IgD-negative memory B cell (primary cell): ENCODE measurements at regions not wholly inside any gene's neighbourhood (a gene's known extent, or its start where the extent isn't known, plus 50 kb on each side); places are given as distances from the start of the nearest gene placed in this dataset.

Experiments
- H3K27ac Mint-ChIP-seq, 3 donors: one replicate each; pipeline ENCODE4 v1.8.0; 2020 to 2022; ENCODE audit warnings: mild to moderate bottlenecking in 3 of 3, mixed read lengths in 3 of 3, moderate library complexity in 1 of 3
- H3K27me3 Mint-ChIP-seq: one replicate; pipeline ENCODE4 v1.8.0; 2021; ENCODE audit warnings: mixed read lengths
- H3K36me3 Mint-ChIP-seq: one replicate; pipeline ENCODE4 v1.8.0; 2020; ENCODE audit warnings: mild to moderate bottlenecking, mixed read lengths
- H3K4me1 Mint-ChIP-seq, 3 donors: one replicate each; pipeline ENCODE4 v1.8.0; 2020 to 2022; ENCODE audit warnings: mixed read lengths in 3 of 3, mild to moderate bottlenecking in 1 of 3
- H3K4me3 Mint-ChIP-seq, 4 donors: one replicate each; pipeline ENCODE4 v1.8.0; 2020 to 2022; ENCODE audit warnings: mild to moderate bottlenecking in 4 of 4, mixed read lengths in 4 of 4, moderate library complexity in 3 of 4
- H3K9me3 Mint-ChIP-seq, 3 donors: one replicate each; pipeline ENCODE4 v1.8.0; 2020 to 2021; ENCODE audit warnings: mixed read lengths in 3 of 3, mild to moderate bottlenecking in 1 of 3

DNA sequence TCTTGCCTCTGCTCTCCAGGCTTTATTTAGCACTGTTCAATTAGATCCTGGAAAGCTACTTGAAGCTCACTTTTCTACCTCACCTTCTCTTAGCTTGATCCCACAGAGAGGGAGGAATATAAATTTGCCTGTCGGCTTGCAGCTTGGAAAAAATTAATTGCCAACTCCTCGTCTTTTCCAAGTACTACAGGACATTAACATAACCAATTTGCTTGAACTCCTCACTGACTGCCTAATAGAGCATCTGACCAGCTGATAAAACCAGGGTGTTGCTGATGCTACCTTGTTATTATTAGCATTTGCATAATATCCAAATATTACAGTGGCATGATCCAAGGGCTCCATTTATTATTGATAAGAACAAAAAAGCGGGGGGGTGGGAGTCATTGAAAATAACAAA is 561.8 kb downstream of the MCTP2 start:
- no peaks in the 10 kb centered on the region for H3K27me3 Mint-ChIP-seq
- no peak overlapping the region for H3K4me3 Mint-ChIP-seq
- H3K4me1 Mint-ChIP-seq: no peaks in the 10 kb centered on the region
- peaks cover 2 to 13% (median 2%) of the 10 kb centered on the region in 3 donors for H3K9me3 Mint-ChIP-seq
- H3K27ac Mint-ChIP-seq: no peak overlapping the region
- no peaks in the 10 kb centered on the region for H3K36me3 Mint-ChIP-seq

DNA sequence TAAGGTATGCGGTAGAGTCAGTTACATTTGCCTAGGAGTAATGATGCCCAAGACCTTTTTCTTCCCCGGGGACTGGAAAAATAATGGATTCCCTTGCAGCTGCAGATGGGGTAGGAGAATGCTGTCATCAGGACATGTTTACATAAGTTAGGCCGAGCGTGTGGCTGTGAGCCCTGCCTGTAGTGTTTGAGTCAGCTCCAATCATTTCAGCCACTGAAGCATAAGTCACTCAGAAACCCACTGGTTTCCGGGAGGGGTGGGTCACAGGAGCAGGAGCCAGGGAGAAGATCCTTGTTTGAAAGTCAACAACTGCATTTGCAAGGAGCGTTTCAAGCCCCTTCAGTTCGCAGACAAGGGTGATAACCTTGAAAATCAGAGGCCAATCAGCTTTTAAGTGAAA is 562.3 kb downstream of the MCTP2 start:
- Mint-ChIP-seq H3K4me3 (no peak overlapping the region), H3K36me3 (no peaks in the 10 kb centered on the region), H3K27ac (no peak overlapping the region), H3K4me1 (no peaks in the 10 kb centered on the region), H3K27me3 (no peaks in the 10 kb centered on the region), H3K9me3 (peaks cover 2 to 9% (median 2%) of the 10 kb centered on the region in 3 donors)

DNA sequence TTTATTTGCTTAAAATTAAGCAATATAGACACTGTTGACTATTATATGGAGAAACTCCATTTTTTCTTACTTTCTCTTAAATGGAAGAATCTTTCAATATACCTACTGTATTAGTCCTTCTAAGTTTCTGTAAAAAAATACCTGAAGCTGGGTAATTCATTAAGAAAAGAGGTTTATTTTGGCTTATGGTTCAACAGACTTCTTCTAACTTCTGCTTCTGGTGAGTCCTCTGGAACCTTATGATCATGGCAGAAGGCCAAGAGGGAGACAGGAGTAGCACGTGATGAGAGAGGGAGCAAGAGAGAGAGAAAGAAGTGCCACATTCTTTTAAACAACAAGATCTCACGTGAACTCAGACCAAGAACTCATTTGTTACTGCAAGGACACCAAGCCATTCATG is 573.3 kb downstream of the MCTP2 start:
- Mint-ChIP-seq H3K4me1 (no peaks in the 10 kb centered on the region), H3K4me3 (no peak overlapping the region), H3K27ac (no peak overlapping the region), H3K9me3 (peaks cover 4 to 11% (median 5%) of the 10 kb centered on the region in 3 donors), H3K36me3 (no peaks in the 10 kb centered on the region), H3K27me3 (no peaks in the 10 kb centered on the region)

DNA sequence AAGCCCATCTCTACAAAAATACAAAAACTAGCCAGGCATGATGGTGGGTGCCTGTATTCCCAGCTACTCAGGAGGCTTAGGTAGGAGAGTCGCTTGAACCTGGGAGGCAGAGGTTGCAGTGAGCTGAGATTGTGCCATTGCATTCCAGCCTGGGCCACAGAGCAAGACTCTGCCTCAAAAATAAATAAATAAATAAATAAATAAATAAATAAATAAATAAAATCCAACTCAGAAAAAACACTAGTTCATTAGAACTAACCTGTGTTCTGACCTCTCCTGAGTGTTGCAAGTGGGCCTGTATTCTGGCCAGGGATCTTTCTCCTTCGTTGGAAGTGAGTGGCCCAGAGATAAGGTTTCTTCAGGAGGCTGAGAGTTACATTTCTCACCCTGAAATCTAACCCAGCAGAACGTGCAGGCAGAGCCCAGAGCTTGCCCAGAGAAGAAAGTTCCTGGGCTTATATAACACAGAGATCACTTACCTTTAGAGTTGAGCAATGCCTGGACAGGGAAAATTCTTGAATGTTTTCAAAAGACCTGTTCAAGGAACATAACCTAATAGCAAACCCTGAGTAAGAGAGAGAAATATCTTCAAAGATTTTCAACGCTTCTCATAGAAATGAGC is 583.9 kb downstream of the MCTP2 start:
- H3K27ac Mint-ChIP-seq: no peak overlapping the region
- no peaks in the 10 kb centered on the region for H3K36me3 Mint-ChIP-seq
- H3K9me3 Mint-ChIP-seq: peaks cover 0 to 5% (median 3%) of the 10 kb centered on the region in 3 donors
- H3K4me1 Mint-ChIP-seq: peaks cover 0 to 2% (median 0%) of the 10 kb centered on the region in 3 donors
- no peaks in the 10 kb centered on the region for H3K27me3 Mint-ChIP-seq
- H3K4me3 Mint-ChIP-seq: no peak overlapping the region

DNA sequence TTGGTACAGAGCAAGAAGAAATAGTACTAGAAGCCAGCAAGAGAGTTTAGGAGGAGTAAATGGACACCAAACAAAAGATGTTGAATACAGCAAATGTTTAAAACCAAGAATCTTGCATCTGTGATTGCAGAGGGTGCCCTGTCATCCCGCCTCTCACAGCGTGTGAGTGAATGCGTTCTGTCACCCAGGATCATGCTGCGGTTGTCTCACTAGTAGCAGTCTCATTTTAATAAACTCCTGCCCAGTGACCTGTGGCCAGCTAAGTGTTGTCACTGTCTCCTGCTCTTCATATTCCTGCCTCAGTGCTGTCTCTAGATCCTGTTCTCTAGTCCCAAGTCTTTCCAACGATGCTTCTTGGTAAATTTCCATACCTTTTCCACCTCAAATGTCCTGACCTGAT is 584.6 kb downstream of the MCTP2 start:
- no peaks in the 10 kb centered on the region for H3K27me3 Mint-ChIP-seq

DNA sequence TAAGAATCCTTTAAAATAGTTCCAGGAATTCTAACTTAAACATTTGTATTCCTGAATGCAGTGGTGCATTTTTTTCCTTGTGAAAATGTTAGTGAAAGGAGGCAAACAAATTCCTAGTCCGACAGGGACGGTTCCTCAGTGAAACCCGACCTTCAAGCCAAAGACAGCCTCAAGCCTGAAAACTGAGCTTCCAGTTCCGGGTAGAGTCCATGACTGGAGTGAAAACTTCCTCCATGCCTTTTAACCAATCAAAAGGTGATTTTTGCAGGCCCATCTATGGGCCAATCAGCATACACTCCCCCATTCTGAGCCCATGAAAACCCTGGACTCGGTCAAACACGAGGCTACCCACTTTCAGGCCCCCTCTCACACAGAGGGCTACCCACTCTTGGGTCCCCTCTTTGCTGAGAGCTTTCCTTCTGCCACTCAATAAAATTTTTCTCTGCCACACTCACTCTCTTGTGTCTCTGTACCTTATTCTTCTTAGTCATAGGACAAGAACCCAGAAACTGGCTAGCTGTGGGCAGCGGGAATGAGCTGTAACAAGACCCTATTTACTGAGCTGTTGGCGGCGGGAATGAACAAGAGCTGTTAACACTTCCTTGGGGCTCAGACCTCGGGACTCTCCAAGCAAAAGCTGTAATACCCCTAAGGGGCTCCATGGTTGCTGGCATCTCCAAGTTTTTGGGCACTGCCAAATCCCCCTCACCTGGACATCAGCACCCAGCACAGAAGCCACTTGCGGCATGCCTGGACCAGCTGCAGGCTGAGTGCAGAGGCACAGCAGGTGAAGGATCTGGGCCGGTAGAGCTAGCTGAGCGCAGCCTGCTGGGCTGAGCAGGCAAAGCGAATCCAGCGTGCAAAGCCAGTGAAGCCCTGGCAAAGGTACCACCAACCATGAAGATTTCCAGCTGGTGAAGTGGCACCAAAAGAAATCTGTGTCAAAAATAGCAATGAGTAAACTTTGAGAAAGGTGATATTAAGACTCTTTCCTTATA is 598.8 kb downstream of the MCTP2 start:
- Mint-ChIP-seq H3K4me3 (no peak overlapping the region), H3K27me3 (no peaks in the 10 kb centered on the region), H3K9me3 (peaks cover 0 to 6% (median 3%) of the 10 kb centered on the region in 3 donors), H3K36me3 (no peaks in the 10 kb centered on the region), H3K27ac (peak overlapping the region in 1 of 3 donors; percentile 16), H3K4me1 (peaks cover 0 to 3% (median 0%) of the 10 kb centered on the region in 3 donors)

More for the DNA sequence above, 584.6 kb downstream of the MCTP2 start:
- Mint-ChIP-seq H3K4me3 (no peak overlapping the region), H3K9me3 (peaks cover 0 to 5% (median 3%) of the 10 kb centered on the region in 3 donors), H3K27ac (peak overlapping the region in 1 of 3 donors; percentile 13), H3K36me3 (no peaks in the 10 kb centered on the region), H3K4me1 (peaks cover 0 to 2% (median 0%) of the 10 kb centered on the region in 3 donors)

DNA sequence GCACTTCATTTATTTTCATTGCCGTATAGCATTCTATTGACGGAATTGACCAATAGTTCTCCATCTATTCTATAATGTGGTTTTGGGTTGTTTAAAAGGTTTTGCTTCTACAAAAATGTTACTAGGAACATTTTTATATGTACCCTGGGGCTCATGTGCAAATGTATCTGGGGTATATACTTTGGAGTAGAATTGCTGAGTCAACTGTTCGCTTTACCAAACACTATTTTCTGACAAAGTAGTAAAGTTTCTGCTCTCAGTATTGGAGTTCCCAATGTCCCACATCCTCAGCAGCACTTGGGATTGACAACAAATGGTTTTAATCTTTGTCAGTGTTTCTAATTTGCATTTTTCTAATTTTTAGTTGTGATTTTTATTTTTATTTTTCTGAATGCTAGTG is 602.6 kb downstream of the MCTP2 start:
- Mint-ChIP-seq H3K4me3 (no peak overlapping the region), H3K9me3 (peaks cover 0 to 6% (median 3%) of the 10 kb centered on the region in 3 donors), H3K27me3 (no peaks in the 10 kb centered on the region), H3K27ac (no peak overlapping the region), H3K36me3 (no peaks in the 10 kb centered on the region), H3K4me1 (no peaks in the 10 kb centered on the region)

DNA sequence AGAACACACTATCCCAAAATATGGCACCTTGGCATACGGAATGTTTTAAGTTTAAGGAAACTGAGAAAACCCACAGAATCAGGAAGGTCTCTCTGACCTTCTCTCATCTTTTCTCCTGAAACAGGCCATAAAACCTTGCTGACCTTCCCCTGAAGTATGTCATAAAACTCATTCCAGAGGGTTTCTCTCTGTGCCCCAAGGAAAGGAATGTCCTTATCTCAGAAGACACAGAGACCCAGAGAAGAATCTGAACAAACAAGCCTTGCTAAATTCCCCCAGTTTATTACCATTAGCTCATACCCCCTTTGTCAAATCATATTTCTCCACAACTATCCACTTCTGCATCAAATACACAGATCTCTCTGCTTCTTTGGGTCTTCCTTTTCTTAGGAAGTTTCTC is 603.1 kb downstream of the MCTP2 start:
- no peaks in the 10 kb centered on the region for H3K27me3 Mint-ChIP-seq
- peaks cover 0 to 6% (median 3%) of the 10 kb centered on the region in 3 donors for H3K9me3 Mint-ChIP-seq
- no peaks in the 10 kb centered on the region for H3K36me3 Mint-ChIP-seq
- H3K4me1 Mint-ChIP-seq: no peaks in the 10 kb centered on the region
- H3K27ac Mint-ChIP-seq: no peak overlapping the region
- H3K4me3 Mint-ChIP-seq: no peak overlapping the region

DNA sequence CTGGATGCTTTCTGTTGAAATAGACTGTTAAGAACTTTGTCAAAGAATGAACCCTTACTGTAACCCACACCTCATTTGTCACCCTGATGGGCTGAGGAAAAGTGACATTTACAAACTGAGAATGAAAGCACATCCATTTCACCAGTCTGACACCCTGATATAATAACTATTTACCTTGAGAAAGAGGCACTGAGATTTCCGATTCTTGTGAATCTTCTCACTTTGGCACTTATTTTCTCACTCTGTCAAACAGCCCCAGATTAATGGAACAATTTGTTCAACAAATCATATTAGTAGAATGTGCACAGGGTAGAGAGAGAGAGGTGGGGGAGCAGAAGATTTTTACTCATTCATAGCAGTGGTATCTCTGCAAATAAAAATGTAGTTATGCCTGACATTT is 606.9 kb downstream of the MCTP2 start:
- Mint-ChIP-seq H3K4me1 (no peaks in the 10 kb centered on the region), H3K27me3 (no peaks in the 10 kb centered on the region), H3K9me3 (peaks cover 0 to 5% (median 3%) of the 10 kb centered on the region in 3 donors), H3K4me3 (no peak overlapping the region), H3K27ac (no peak overlapping the region), H3K36me3 (peaks cover under 1% of the 10 kb centered on the region)

DNA sequence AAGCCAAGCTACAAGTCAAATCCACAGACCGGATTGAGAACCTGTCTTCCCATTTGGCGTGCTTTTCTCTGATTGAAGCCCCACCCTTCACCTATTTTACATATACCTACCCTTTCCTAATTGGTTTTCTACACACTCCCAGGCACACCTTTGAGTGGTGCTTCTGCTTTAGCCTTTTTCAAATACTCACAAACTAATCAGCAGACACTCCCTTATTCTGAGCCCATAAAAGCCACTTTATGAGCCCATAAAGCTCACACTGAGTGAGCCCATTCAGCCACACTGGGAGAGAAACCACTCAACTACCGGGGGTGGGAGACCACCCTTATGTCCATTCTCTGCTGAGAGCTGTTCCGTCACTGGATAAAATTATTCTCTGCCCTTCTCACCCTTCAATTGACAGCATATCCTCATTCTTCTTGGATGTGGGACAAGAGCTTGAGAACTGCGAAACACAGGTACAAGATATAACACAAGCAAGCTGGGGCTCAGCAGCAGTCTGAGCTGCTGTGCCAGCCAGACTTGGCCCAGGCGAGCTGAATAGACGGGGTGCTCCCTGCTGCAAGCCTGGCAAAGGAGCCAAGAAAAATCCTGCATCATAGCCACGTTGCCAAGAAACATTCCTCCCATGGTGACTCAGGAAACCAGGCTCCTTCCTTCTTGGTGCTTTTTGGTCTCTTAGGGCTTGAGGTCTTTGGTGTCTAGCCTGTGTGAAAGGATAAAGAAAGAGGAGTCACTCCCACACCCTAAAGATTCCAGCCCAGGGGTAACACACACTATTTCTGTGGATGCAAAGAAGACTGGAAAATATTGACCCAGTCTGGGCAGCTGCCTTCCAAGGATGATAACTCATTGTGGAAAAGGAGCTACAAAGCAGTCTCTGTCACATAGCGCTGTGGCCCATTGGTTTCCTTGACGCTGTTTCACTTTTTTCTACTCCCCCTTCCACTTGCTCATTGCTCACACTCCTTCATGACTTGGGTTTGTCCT is 609.7 kb downstream of the MCTP2 start:
- Mint-ChIP-seq H3K36me3 (peaks cover 2% of the 10 kb centered on the region), H3K9me3 (peaks cover 0 to 6% (median 5%) of the 10 kb centered on the region in 3 donors), H3K4me1 (peaks cover 0 to 1% (median 0%) of the 10 kb centered on the region in 3 donors), H3K4me3 (no peak overlapping the region), H3K27me3 (peaks cover 10% of the 10 kb centered on the region), H3K27ac (no peak overlapping the region)

DNA sequence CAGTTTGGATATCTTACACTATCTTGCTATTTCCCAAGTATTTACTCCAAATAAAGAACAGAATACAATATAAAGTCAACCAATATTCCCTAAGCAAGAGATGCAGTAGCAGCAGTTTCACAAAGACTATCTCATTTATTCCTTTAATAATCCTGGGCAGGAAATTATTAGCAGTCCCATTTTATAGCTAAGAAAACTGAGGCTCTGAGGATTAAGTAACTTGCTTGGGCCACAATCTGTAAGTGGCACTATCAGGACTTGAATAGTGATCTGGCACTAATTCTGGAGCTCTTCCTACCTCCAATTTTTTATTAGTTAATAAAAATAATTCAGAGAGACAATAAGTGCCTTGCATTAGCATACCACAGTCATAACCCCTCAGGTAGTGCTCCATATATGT is 611.7 kb downstream of the MCTP2 start:
- Mint-ChIP-seq H3K27me3 (peaks cover 10% of the 10 kb centered on the region), H3K4me3 (peak overlapping the region in 1 of 4 donors; percentile 12), H3K4me1 (peaks cover 0 to 1% (median 0%) of the 10 kb centered on the region in 3 donors), H3K36me3 (peaks cover 2% of the 10 kb centered on the region), H3K27ac (no peak overlapping the region), H3K9me3 (peaks cover 0 to 17% (median 9%) of the 10 kb centered on the region in 3 donors)

DNA sequence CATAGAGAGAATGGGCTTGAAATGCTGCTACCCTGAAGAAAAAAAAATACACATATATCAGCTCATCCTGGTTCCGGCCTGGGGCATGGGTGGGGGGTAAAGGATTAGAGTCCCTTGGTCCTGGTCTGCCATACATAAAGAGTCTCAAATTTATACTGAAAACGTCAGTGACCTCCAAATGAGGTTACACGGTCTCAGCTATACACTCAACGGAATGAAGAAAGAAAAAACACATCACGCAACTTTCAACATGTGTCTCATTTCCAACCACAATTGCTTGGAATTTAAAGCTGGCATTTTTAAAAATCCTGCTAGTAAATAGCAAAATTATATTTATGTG is 612.8 kb downstream of the MCTP2 start:
- peaks cover 10% of the 10 kb centered on the region for H3K27me3 Mint-ChIP-seq
- H3K36me3 Mint-ChIP-seq: peaks cover 2% of the 10 kb centered on the region

DNA sequence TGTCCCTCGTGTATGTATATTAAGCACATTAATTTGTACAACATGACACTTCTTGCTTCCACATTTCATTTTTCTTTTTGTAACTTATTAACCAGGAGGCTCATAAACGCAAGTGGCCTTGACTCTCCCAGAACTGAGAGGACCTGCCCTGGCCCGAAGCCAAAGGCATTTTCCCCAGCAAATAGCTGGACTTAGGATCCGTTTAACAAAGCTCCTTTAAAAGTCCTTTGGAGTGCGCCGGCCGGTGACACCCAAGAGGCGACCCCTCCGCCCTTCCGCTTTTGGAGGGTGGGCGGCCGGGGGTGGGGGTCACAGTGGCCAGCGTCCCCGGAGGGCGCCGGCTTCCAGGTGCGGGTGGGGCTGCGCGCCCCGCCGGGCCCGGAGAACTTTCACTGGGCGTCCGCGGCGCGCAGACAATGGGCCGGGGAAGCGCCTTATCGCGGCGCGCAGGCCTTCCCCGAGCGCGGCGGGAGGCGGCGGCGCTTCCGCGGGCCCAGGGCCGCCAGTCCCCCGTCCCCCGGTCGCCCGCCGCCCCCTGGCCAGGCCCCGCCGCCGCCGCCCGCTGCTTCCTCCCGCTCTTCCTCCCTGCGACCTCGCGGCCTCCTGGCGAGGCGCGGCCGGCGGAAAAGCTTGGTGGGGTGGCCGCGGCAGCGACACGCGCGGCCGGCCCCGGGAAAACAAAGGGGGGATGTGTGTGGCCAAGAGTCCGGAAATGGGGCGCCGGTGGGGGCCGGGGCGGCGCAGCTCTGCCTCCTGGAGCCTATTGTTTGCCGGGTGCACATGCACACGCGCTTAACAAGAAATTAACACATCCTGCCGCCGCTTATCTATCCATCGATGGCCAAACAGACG is 613.4 kb downstream of the MCTP2 start:
- H3K9me3 Mint-ChIP-seq: peaks cover 2 to 18% (median 13%) of the 10 kb centered on the region in 3 donors
- no peak overlapping the region for H3K4me3 Mint-ChIP-seq
- peaks cover 0 to 1% (median 0%) of the 10 kb centered on the region in 3 donors for H3K4me1 Mint-ChIP-seq

More for the DNA sequence above, 612.8 kb downstream of the MCTP2 start:
- Mint-ChIP-seq H3K9me3 (peaks cover 2 to 17% (median 13%) of the 10 kb centered on the region in 3 donors), H3K4me3 (no peak overlapping the region), H3K27ac (no peak overlapping the region), H3K4me1 (peaks cover 0 to 1% (median 0%) of the 10 kb centered on the region in 3 donors)

DNA sequence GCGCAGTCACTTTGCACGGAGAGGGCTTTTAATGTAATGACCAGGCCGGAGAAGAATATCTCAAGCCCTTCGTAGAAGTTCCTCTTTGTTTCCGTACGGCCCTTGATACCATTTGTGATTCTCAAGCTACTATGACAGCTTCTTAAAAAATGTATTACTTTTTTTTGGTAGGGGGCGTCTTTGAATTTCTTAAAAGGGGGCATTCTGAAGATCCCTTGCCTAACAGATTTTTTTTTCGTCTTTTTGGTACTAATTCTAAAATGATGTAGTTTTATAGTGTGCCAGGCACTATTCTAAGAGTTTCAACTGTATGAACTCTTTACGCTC is 614.0 kb downstream of the MCTP2 start:
- peak overlapping the region in 1 of 3 donors; percentile 75 for H3K27ac Mint-ChIP-seq
- no peak overlapping the region for H3K4me3 Mint-ChIP-seq
- peaks cover 0 to 1% (median 0%) of the 10 kb centered on the region in 3 donors for H3K4me1 Mint-ChIP-seq
- peaks cover 10% of the 10 kb centered on the region for H3K27me3 Mint-ChIP-seq
- peaks cover 2% of the 10 kb centered on the region for H3K36me3 Mint-ChIP-seq
- H3K9me3 Mint-ChIP-seq: peaks cover 2 to 23% (median 13%) of the 10 kb centered on the region in 3 donors

More for the DNA sequence above, 613.4 kb downstream of the MCTP2 start:
- Mint-ChIP-seq H3K36me3 (peaks cover 2% of the 10 kb centered on the region), H3K27me3 (peaks cover 10% of the 10 kb centered on the region), H3K27ac (no peak overlapping the region)
